K562 (cell line): ENCODE measurements at regions not wholly inside any gene's neighbourhood (a gene's known extent, or its start where the extent isn't known, plus 50 kb on each side); places are given as distances from the start of the nearest gene placed in this dataset.

Experiments
- ATAC-seq: fragments of 200-7000 bp; cut with Tn5 transposase; 3 replicates; pipeline ENCODE4 v1.9.1; 2020; ENCODE audit warnings: moderate library complexity
- BruUV-seq: library from RNA; stranded (reverse); fragments of 400-500 nt; replicated peaks from 2 replicates; lab custom pipeline; 2021; lab: Mats Ljungman, UMichigan
- CTCF ChIA-PET: fragments of 300-600 bp; formaldehyde crosslinking; extraction: SDS; loops from one replicate; lab custom pipeline; 2021; ENCODE audit warnings: low intra/inter-chr PET ratio; lab: Yijun Ruan, JAX
- POLR2A ChIA-PET: fragments of 300-600, 350-650 bp; sonication (Branson Sonifier 250); formaldehyde crosslinking; extraction: SDS; loops from one replicate; lab custom pipeline; 2021; ENCODE audit warnings: antibody characterized with exemption, inconsistent platforms; lab: Yijun Ruan, JAX
- DNase-seq, 4 experiments: peaks; one replicate each; pipeline versions ENCODE4 v3.0.0 to v3.0.0-alpha.2; 2011 to 2018; ENCODE audit warnings: low spot score in 3 of 4, mixed read lengths in 3 of 4; ENCODE audit errors: extremely low read depth in 1 of 4
- FAIRE-seq: peaks from 2 replicates; lab custom pipeline; 2011; peaks lifted over from hg19 to GRCh38; lab: Jason Lieb, UNC
- H2AFZ ChIP-seq: 2 replicates; pipeline ENCODE4 v1.6.0; 2011; ENCODE audit warnings: low read depth, low read length, control low read depth, inconsistent platforms
- H3K27ac ChIP-seq: fragments of 200-600 bp; 3 replicates; pipeline ENCODE4 v1.8.0; 2011; ENCODE audit warnings: low read depth, mild to moderate bottlenecking, control low read depth, inconsistent platforms, low read length, moderate library complexity, mixed read lengths; ENCODE audit errors: extremely low read depth
- H3K27me3 ChIP-seq, 2 experiments: fragments of 300-600 bp in 1 of 2; 2 replicates in 1 of 2; 3 replicates in 1 of 2; pipeline versions ENCODE4 v1.6.0 to v1.8.0; 2011; ENCODE audit warnings: inconsistent platforms in 2 of 2, low read length in 2 of 2, mild to moderate bottlenecking in 1 of 2, mixed read lengths in 1 of 2, moderate library complexity in 1 of 2; ENCODE audit not compliant: control insufficient read depth in 2 of 2, insufficient read depth in 2 of 2
- H3K36me3 ChIP-seq: fragments of 300-600 bp; 3 replicates; pipeline ENCODE4 v1.8.0; 2011; ENCODE audit warnings: mild to moderate bottlenecking, low read length, inconsistent platforms; ENCODE audit not compliant: control insufficient read depth, insufficient read depth
- H3K4me1 ChIP-seq, 2 experiments: fragments of 200-600 bp in 1 of 2; replicated peaks in 1 of 2; 2 replicates in 1 of 2; 3 replicates in 1 of 2; pipeline versions ENCODE4 v1.5.1 to v1.8.0; 2011; ENCODE audit warnings: inconsistent platforms in 2 of 2, low read length in 2 of 2, mild to moderate bottlenecking in 1 of 2, mixed read lengths in 1 of 2, moderate library complexity in 1 of 2; ENCODE audit not compliant: control insufficient read depth in 2 of 2, insufficient read depth in 2 of 2
- H3K4me2 ChIP-seq: 2 replicates; pipeline ENCODE4 v1.6.1; 2011; ENCODE audit warnings: low read length, control low read depth, inconsistent platforms, mixed read lengths; ENCODE audit not compliant: insufficient read depth
- H3K4me3 ChIP-seq: fragments of 200-600 bp; sonication (generic), shearing (Covaris generic); 2 replicates; pipeline ENCODE4 v1.5.1; 2016; ENCODE audit warnings: control low read depth, inconsistent platforms
- H3K79me2 ChIP-seq: fragments of 200-600 bp; 3 replicates; pipeline ENCODE4 v1.8.0; 2011; ENCODE audit warnings: low read length, inconsistent platforms; ENCODE audit not compliant: control insufficient read depth, insufficient read depth
- H3K9ac ChIP-seq, 2 experiments: 2 replicates each; pipeline versions ENCODE4 v1.6.0 to v1.6.1; 2011; ENCODE audit warnings: low read depth in 2 of 2, low read length in 2 of 2, control low read depth in 1 of 2, inconsistent platforms in 1 of 2, mild to moderate bottlenecking in 1 of 2, mixed read lengths in 1 of 2; ENCODE audit not compliant: insufficient read depth in 1 of 2
- H3K9me1 ChIP-seq: one replicate; pipeline ENCODE4 v1.6.0; 2011; ENCODE audit warnings: inconsistent platforms, mild to moderate bottlenecking, low read length, moderate library complexity; ENCODE audit not compliant: control insufficient read depth, insufficient read depth
- H3K9me3 ChIP-seq: replicated peaks from 2 replicates; pipeline ENCODE4 v1.5.1; 2011; ENCODE audit warnings: low read depth, low read length, inconsistent platforms; ENCODE audit not compliant: control insufficient read depth, insufficient read depth
- H4K20me1 ChIP-seq: replicated peaks from 2 replicates; pipeline ENCODE4 v1.6.1; 2011; ENCODE audit warnings: low read length, inconsistent platforms, mixed read lengths; ENCODE audit not compliant: control insufficient read depth, insufficient read depth
- GATA2 ChIP-seq: sonication (generic); formaldehyde crosslinking; IDR thresholded peaks from 2 replicates; pipeline ENCODE4 v1.4.0; 2020; ENCODE audit warnings: mild to moderate bottlenecking, missing genetic modification reagents
- PRMT5 ChIP-seq: sonication (generic); formaldehyde crosslinking; IDR thresholded peaks from 2 replicates; pipeline ENCODE4 v1.5.0; 2020; ENCODE audit warnings: missing genetic modification reagents
- PTBP1 ChIP-seq: fragments of 200-400 bp; formaldehyde crosslinking; IDR thresholded peaks from 2 replicates; pipeline ENCODE4 v1.6.1; 2017; ENCODE audit warnings: low read depth, low read length
- RHOXF2B ChIP-seq: fragments of 250-450 bp; sonication (Bioruptor Pico); conservative IDR thresholded peaks from 2 replicates; pipeline ENCODE4 v1.5.1; 2021
- ZC3H4 ChIP-seq: sonication (generic); formaldehyde crosslinking; IDR thresholded peaks from 2 replicates; pipeline ENCODE4 v1.9.0; 2021; ENCODE audit warnings: missing genetic modification reagents, borderline replicate concordance
- ZNF174 ChIP-seq: fragments of 250-450 bp; sonication (Bioruptor Pico); IDR thresholded peaks from 2 replicates; pipeline ENCODE4 v1.4.0; 2020; ENCODE audit warnings: mild to moderate bottlenecking
- ZNF280A ChIP-seq: fragments of 450-650 bp; IDR thresholded peaks from 2 replicates; pipeline ENCODE4 v1.6.1; 2018; ENCODE audit warnings: mild to moderate bottlenecking, low read depth; ENCODE audit not compliant: partially characterized antibody
- WGBS: fragments of 100-300 bp; shearing (Covaris generic); methylation state at CpG from one replicate; pipeline ENCODE4 v1.1.6; 2016; ENCODE audit warnings: low coverage, mixed read lengths; ENCODE audit not compliant: insufficient coverage; ENCODE audit errors: missing lambda C conversion rate; 5-methylcytosine and 5-hydroxymethylcytosine counted together
- in situ Hi-C: fragments of 300-500 bp; cut with MboI; formaldehyde crosslinking; loops from 4 replicates; pipeline ENCODE4 v1.15.0; 2018; ENCODE audit warnings: inconsistent platforms, mixed read lengths
- intact Hi-C: fragments of 100-400 bp; cut with micrococcal nuclease; formaldehyde crosslinking; loops from 2 replicates; pipeline ENCODE4 v1.14.2; 2022

GRCh38 chr2:226130192-226130591 is 669.4 kb downstream of the IRS1 start:
- no peaks in the 10 kb centered on the region for H3K27me3 ChIP-seq
- no peak overlapping the region for H3K4me2 ChIP-seq
- TF ChIP-seq ZNF174 (CRISPR knock-in tag) (no peak), GATA2 (CRISPR knock-in tag) (no peak), ZNF280A (no peak), RHOXF2B (CRISPR knock-in tag) (no peak), PRMT5 (CRISPR knock-in tag) (no peak), ZC3H4 (CRISPR knock-in tag) (no peak), PTBP1 (no peak)
- no peaks in the 10 kb centered on the region for H3K79me2 ChIP-seq
- no peaks in the 10 kb centered on the region for H3K4me1 ChIP-seq
- FAIRE-seq (no peak), DNase-seq (no peak), ATAC-seq (no peak)
- no peaks in the 10 kb centered on the region for H3K36me3 ChIP-seq
- H2AFZ ChIP-seq = no peak overlapping the region
- H3K4me3 ChIP-seq = no peak overlapping the region
- ChIA-PET POLR2A (no interaction called here), CTCF (no interaction called here)
- BruUV-seq = no TSS peak
- intact Hi-C loops = no loop called here
- 0% methylated on average over 1 of the region's 2 CpGs for WGBS
- H4K20me1 ChIP-seq = no peaks in the 10 kb centered on the region
- H3K27ac ChIP-seq = no peak overlapping the region
- in situ Hi-C loops = no loop called here
- no peaks in the 10 kb centered on the region for H3K9me1 ChIP-seq
- no peak overlapping the region for H3K9ac ChIP-seq
- H3K9me3 ChIP-seq = no peaks in the 10 kb centered on the region
